H1 (cell line): ENCODE measurements at regions not wholly inside any gene's neighbourhood (a gene's known extent, or its start where the extent isn't known, plus 50 kb on each side); places are given as distances from the start of the nearest gene placed in this dataset.

Experiments used
- CTCF ChIP-seq, 3 experiments: IDR thresholded peaks; 1 replicate in 2 of 3; 2 replicates in 1 of 3; pipeline versions ENCODE4 v1.5.1 to v1.6.1; 2011; ENCODE audit warnings: low read length in 3 of 3, mild to moderate bottlenecking in 3 of 3, inconsistent platforms in 2 of 3, low read depth in 1 of 3, moderate library complexity in 1 of 3; ENCODE audit not compliant: insufficient read depth in 1 of 3; ENCODE audit errors: control extremely low read depth in 1 of 3
- EZH2 ChIP-seq: fragments of 200-600 bp; sonication (generic); IDR thresholded peaks from 2 replicates; pipeline ENCODE4 v1.7.1; 2012; ENCODE audit warnings: low read depth, mild to moderate bottlenecking, moderate library complexity, low read length, inconsistent platforms; ENCODE audit not compliant: severe bottlenecking
- MAFK ChIP-seq: IDR thresholded peaks from 2 replicates; pipeline ENCODE4 v1.6.1; 2012; ENCODE audit warnings: low read depth, mild to moderate bottlenecking, improper control_type of control experiment, low read length
- POLR2A ChIP-seq, 2 experiments: IDR thresholded peaks; 1 replicate in 1 of 2; 2 replicates in 1 of 2; pipeline ENCODE4 v1.6.1; 2011; ENCODE audit warnings: low read depth in 2 of 2, low read length in 2 of 2, mild to moderate bottlenecking in 2 of 2; ENCODE audit errors: control extremely low read depth in 1 of 2
- POLR2AphosphoS5 ChIP-seq: IDR thresholded peaks from 2 replicates; pipeline ENCODE4 v1.6.1; 2011; ENCODE audit warnings: low read depth, low read length
- TAF7 ChIP-seq: optimal IDR thresholded peaks from 2 replicates; pipeline ENCODE3; 2011; ENCODE audit warnings: low read depth, mild to moderate bottlenecking, inconsistent platforms, low read length, moderate library complexity, borderline replicate concordance

GRCh38 chrX:15939737-15940136, 85.1 kb upstream of the AP1S2 start:
- TF ChIP-seq TAF7 (no peak), POLR2A (IDR thresholded peaks at IDR 0.05; ENCODE audit: control extremely low read depth in 1 of 2, low read depth in 2 of 2, low read length in 2 of 2) (no peak), POLR2AphosphoS5 (no peak), EZH2 (no peak), CTCF (IDR thresholded peaks at IDR 0.05; ENCODE audit: control extremely low read depth in 1 of 3, insufficient read depth in 1 of 3, low read depth in 1 of 3, low read length in 3 of 3) (no peak), MAFK (no peak)
